Spinal cord (tissue), 9 donors: ENCODE measurements at regions not wholly inside any gene's neighbourhood (a gene's known extent, or its start where the extent isn't known, plus 50 kb on each side); places are given as distances from the start of the nearest gene placed in this dataset.

Experiments
- DNase-seq, 6 donors: peaks; one replicate each; pipeline versions ENCODE4 v3.0.0 to v3.0.0-alpha.2; 2013 to 2015; ENCODE audit warnings: low spot score in 6 of 6, low read depth in 4 of 6
- H3K27ac ChIP-seq: one replicate; pipeline ENCODE4 v1.5.1; 2013; ENCODE audit warnings: low read depth, low read length, control low read depth
- H3K27me3 ChIP-seq: one replicate; pipeline ENCODE4 v1.6.1; 2013; ENCODE audit warnings: low read length; ENCODE audit not compliant: control insufficient read depth, insufficient read depth
- H3K36me3 ChIP-seq: one replicate; pipeline ENCODE4 v1.6.1; 2013; ENCODE audit warnings: low read length; ENCODE audit not compliant: control insufficient read depth, insufficient read depth
- H3K4me1 ChIP-seq: one replicate; pipeline ENCODE4 v1.6.1; 2013; ENCODE audit warnings: low read length; ENCODE audit not compliant: control insufficient read depth, insufficient read depth
- H3K4me3 ChIP-seq: one replicate; pipeline ENCODE4 v1.5.1; 2013; ENCODE audit warnings: low read depth, low read length, control low read depth
- H3K9me3 ChIP-seq: one replicate; pipeline ENCODE4 v1.6.1; 2013; ENCODE audit warnings: low read length; ENCODE audit not compliant: control insufficient read depth, insufficient read depth
- WGBS: methylation state at CpG from one replicate; pipeline ENCODE4 v1.1.5; 2013; ENCODE audit warnings: missing lambda C conversion rate; ENCODE audit not compliant: insufficient coverage; 5-methylcytosine and 5-hydroxymethylcytosine counted together
- donor health status: healthy.

DNA sequence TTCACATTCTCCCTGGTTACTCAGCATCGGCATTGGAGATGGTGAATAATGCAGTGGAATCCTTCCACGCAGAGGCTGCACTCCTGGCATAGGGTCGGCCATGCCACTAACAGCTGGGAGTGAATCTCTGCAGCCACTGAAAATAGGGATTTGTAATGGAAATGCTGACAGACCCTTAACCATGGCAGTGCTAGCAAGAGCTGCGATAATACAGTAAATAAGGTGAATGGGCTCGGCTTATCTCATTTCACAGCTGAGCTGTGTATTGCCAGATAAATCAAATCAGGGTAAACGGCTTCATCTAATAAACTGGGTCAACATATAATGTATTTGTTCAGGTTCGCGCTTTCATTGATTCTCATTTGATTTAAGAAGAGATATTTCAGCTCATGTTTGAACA lies 156.8 kb downstream of the SLC35B3 start:
- Histone ChIP-seq H3K27me3 (no peaks in the 10 kb centered on the region), H3K4me3 (no peak overlapping the region), H3K4me1 (peaks cover 4% of the 10 kb centered on the region), H3K36me3 (no peaks in the 10 kb centered on the region), H3K9me3 (no peaks in the 10 kb centered on the region), H3K27ac (no peak overlapping the region)
- DNase-seq = peak in 1 of 6 donors; percentile 70
- 68% methylated on average over 3 of the region's 8 CpGs for WGBS

DNA sequence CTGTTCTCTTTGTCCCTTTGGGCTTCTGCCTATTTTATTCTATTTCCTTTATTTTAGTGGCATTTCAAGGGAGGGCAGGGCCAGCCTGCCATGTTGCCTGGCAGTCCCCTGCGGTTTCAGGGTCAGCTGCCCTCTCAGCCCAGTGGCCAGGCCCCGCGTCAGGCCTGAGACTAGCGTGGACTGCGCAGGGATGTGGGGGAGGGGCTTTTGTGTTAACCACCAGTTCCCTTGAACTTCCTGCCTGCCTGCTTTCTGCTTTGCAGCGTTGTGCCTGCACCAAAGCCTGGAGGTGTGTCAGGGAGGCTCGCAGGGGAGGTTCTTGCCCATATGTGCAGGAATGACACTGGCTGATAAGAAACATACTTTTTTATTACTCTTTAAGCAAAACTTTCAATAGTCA lies 157.6 kb downstream of the SLC35B3 start:
- Histone ChIP-seq H3K27me3 (no peaks in the 10 kb centered on the region), H3K9me3 (no peaks in the 10 kb centered on the region), H3K27ac (no peak overlapping the region), H3K4me3 (no peak overlapping the region), H3K36me3 (no peaks in the 10 kb centered on the region), H3K4me1 (peaks cover 4% of the 10 kb centered on the region)
- DNase-seq = no peak
- 58% methylated on average over 7 of the region's 7 CpGs for WGBS

DNA sequence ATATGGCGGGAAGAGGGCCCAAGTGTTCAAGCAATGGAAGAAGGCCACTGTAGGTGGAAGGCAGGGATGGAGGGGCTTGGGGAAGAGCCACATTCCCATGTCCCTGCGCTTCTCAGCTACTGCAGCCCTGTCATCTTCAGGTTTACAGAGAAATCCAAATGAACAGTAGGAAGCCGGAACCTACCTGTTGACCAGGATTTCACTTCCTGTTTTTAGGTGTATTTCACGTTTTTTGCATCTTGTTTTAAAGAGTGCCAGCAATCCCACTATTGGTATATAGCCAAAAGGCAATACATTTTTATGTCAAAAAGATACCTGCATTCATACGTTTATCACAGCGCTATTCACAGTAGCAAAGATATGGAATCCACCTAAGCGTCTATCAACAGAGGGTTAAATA lies 159.2 kb downstream of the SLC35B3 start:
- Histone ChIP-seq H3K9me3 (no peaks in the 10 kb centered on the region), H3K4me3 (no peak overlapping the region), H3K36me3 (no peaks in the 10 kb centered on the region), H3K27me3 (no peaks in the 10 kb centered on the region), H3K4me1 (peaks cover 4% of the 10 kb centered on the region), H3K27ac (no peak overlapping the region)
- 97% methylated on average over 3 of the region's 7 CpGs for WGBS
- DNase-seq = no peak

DNA sequence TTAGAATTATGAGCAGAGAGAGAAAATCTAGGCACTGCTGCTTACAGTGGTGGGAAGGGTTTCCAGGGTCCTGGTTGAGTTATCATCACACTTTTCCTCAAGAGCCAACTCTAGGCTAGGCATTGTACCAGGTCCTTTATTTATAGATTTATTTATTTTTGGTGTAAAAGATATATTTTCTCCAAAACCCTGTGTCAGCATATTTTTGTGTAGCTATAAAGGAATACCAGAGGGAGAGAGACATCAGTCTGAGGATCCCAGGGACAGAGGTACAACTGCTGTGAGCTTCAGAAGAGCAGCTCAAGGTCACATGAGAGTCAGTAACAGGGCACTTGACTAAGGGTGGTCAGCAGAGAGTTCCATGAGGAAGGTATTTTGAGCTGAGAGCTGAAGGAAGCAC lies 159.7 kb downstream of the SLC35B3 start:
- no peaks in the 10 kb centered on the region for H3K9me3 ChIP-seq
- no peaks in the 10 kb centered on the region for H3K36me3 ChIP-seq
- no peak for DNase-seq
- no peak overlapping the region for H3K27ac ChIP-seq
- no peaks in the 10 kb centered on the region for H3K27me3 ChIP-seq
- H3K4me1 ChIP-seq = peaks cover 4% of the 10 kb centered on the region
- no peak overlapping the region for H3K4me3 ChIP-seq

DNA sequence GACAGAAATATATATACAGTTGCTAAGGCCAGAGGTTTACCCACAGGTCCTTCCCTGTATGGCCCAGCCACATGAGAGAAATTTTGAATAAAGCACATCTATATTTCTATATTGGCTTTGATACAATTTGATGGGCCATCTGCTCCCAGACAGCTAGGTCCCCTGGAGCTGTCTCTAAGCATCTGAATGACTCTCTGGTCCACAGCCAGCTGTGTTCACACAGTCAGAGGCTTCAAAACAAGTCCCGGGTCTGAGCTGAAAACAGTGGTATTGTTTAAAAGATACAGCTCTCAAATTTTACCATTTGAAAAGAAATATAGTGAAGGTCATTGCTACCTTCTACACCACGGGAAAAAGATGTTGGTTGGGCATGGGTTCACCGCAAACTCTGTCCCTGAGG lies 161.1 kb downstream of the SLC35B3 start:
- WGBS = no CpG with 5 or more reads among the region's 3 CpGs
- H3K36me3 ChIP-seq = no peaks in the 10 kb centered on the region
- no peak overlapping the region for H3K4me3 ChIP-seq
- H3K27ac ChIP-seq = no peak overlapping the region
- DNase-seq = peak in 1 of 6 donors; percentile 56
- peaks cover 4% of the 10 kb centered on the region for H3K4me1 ChIP-seq
- H3K27me3 ChIP-seq = no peaks in the 10 kb centered on the region
- H3K9me3 ChIP-seq = no peaks in the 10 kb centered on the region

DNA sequence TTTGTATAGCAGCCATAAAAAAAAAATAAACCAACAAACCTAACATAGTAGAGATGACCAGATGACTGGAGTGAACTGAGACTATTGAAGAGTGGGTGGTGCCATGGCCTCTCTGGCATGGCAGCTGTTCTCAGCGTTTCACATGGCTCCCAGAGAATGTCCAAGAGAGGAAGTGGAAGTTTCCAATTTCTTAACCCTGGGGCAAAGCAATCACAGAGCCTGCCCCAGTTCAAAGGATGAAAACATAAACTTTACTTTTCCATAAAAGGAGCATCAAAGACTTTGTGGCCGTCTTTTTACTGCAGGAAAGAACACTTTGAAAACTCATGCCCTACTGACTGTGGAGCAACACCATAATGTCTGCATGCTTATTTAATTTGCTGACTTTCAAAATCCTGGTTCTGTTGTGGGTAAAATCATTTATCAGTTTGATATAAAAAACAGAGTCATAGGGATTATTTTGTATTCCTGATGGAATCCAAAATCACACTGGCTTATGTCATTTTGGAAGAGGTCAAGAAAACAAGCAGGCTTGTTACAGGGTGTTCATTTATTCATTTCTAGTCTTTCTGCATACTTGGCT lies 165.4 kb downstream of the SLC35B3 start:
- Histone ChIP-seq H3K27ac (no peak overlapping the region), H3K4me3 (no peak overlapping the region), H3K9me3 (no peaks in the 10 kb centered on the region), H3K4me1 (no peaks in the 10 kb centered on the region), H3K27me3 (no peaks in the 10 kb centered on the region), H3K36me3 (no peaks in the 10 kb centered on the region)
- DNase-seq = no peak
- no CpG with 5 or more reads among the region's 2 CpGs for whole genome bisulfite sequencing

DNA sequence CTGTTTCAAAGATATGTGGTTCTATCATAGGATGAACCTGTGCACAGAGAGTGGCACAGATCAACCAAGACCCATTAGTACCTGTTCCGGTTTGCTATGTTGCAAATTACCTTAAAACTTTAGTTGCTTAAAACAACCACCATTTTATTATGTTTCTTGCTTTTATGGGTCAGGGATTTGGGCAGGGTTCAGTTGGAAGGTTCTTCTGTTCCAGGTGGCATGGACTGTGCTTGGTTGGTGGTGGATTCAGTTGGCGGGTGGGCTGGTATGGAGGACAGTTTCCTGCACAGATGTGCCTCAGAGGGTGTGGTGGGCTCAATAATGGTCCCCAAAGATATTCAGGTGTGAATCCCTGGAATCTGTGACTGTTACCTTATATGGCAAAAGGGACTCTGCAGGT lies 166.3 kb downstream of the SLC35B3 start:
- no peak overlapping the region for H3K4me3 ChIP-seq
- 100% methylated on average over 1 of the region's 2 CpGs for WGBS
- H3K27me3 ChIP-seq = no peaks in the 10 kb centered on the region
- no peaks in the 10 kb centered on the region for H3K9me3 ChIP-seq
- H3K27ac ChIP-seq = no peak overlapping the region
- no peak for DNase-seq
- H3K4me1 ChIP-seq = no peaks in the 10 kb centered on the region
- H3K36me3 ChIP-seq = no peaks in the 10 kb centered on the region

DNA sequence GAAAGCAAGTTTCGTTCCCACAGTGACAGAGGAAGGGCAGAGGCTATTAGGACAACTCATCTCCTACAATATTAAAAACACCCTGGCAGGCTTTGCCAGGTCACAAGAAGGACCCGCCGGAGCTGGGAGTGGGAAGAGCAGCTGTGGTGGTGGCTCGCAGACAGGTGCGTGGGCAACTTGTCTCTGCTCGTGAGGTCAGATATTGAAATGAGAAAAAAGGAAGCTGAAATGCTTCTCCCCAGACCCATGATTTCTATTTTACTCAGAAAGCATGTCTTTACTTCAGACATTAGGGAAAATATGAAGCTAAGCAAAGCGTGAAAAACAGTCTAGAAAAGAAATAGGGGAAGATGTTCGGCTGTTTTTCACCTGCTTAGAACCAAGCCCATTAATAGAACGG lies 166.3 kb upstream of the EEF1E1 start:
- Histone ChIP-seq H3K4me1 (no peaks in the 10 kb centered on the region), H3K27me3 (no peaks in the 10 kb centered on the region), H3K9me3 (no peaks in the 10 kb centered on the region), H3K27ac (no peak overlapping the region), H3K36me3 (no peaks in the 10 kb centered on the region), H3K4me3 (no peak overlapping the region)
- WGBS = 90% methylated on average over 2 of the region's 9 CpGs
- no peak for DNase-seq

DNA sequence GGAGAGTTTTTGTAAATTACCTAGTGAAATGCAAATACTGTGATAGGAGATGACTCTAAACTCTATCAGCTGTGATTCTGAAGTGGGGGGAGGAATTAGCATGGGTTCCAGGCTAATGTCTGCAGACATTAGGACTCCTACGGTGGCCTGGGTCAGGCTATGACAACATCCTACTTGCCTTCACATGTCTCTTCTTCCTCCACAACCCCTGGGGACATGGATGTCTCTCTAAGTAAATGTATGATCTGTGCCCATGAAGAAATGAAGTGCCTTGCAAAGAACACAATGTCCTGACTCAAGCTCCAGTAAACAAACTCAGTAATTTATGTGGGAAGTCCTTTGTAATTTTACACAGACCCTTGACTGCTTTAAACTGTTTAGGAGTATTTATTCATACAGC lies 165.8 kb upstream of the EEF1E1 start:
- Histone ChIP-seq H3K27ac (no peak overlapping the region), H3K27me3 (no peaks in the 10 kb centered on the region), H3K9me3 (no peaks in the 10 kb centered on the region), H3K36me3 (no peaks in the 10 kb centered on the region), H3K4me3 (no peak overlapping the region), H3K4me1 (no peaks in the 10 kb centered on the region)
- DNase-seq = no peak
- no CpG with 5 or more reads among the region's 1 CpG for WGBS

DNA sequence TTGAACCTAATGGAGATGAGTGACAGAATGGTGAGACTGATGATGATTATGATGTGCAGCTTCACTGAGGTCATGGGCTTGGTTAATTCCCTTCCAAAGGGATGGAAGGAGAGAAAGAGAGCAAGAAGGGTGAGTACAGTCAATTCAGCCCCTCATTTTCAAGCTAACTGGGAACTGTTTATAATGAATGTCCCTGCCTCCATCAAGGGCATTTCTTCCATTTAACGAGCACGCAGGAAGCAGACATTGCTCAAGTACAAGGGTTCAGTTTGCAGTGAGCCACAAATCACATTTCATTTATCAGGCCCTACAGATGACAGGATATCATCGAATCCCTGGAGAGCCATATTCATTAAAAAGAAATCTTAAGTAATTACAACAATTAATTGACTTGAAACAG lies 158.3 kb upstream of the EEF1E1 start:
- no peak overlapping the region for H3K4me3 ChIP-seq
- peak in 1 of 6 donors; percentile 58 for DNase-seq
- no peak overlapping the region for H3K27ac ChIP-seq
- 58% methylated on average over 2 of the region's 3 CpGs for WGBS
- H3K9me3 ChIP-seq = no peaks in the 10 kb centered on the region
- no peaks in the 10 kb centered on the region for H3K27me3 ChIP-seq
- no peaks in the 10 kb centered on the region for H3K4me1 ChIP-seq
- H3K36me3 ChIP-seq = no peaks in the 10 kb centered on the region
